GM12891 (cell line): ENCODE measurements at regions not wholly inside any gene's neighbourhood (a gene's known extent, or its start where the extent isn't known, plus 50 kb on each side); places are given as distances from the start of the nearest gene placed in this dataset.

Experiments used
- POLR2A ChIP-seq: IDR thresholded peaks from 2 replicates; pipeline ENCODE4 v1.6.1; 2011; ENCODE audit warnings: low read depth, low read length, control low read depth
- POLR2AphosphoS5 ChIP-seq: IDR thresholded peaks from 2 replicates; pipeline ENCODE4 v1.6.1; 2011; ENCODE audit warnings: low read depth, low read length, control low read depth
- TAF1 ChIP-seq: IDR thresholded peaks from 2 replicates; pipeline ENCODE4 v1.6.1; 2011; ENCODE audit warnings: low read depth, low read length, control low read depth

DNA sequence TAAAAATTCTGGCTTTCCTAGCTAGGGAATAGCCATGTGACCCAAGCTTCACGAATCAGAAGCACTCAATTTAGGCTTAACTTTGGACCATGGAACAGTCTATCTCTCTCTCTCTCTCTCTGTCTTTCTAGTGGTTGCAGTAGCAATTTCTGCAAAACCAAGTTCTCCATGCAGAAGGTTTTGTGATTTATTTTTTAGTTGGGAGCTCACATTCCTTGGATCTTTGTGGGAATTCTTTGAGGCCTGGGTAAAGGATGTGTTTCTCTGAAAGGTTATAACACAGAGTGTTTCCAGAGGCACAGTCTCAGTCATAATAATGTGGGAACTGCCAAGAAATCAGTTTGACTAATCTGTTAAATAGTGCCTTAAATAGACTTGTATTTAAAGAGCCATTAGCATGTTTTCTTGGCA, 112.3 kb upstream of the COL11A1 start:
- TF ChIP-seq TAF1: no peak
- TF ChIP-seq POLR2AphosphoS5: no peak
- no peak for TF ChIP-seq POLR2A
